Myocyte (in vitro differentiated cells): ENCODE measurements at regions not wholly inside any gene's neighbourhood (a gene's known extent, or its start where the extent isn't known, plus 50 kb on each side); places are given as distances from the start of the nearest gene placed in this dataset.

Experiments used
- DNase-seq: peaks from one replicate; pipeline ENCODE4 v3.0.0-alpha.2; 2012; ENCODE audit warnings: low read depth

GRCh38 chr5:136811551-136811950 is 446.2 kb upstream of the TRPC7 start:
- DNase-seq: peak; percentile 88

- peak; percentile 32 for DNase-seq
Measured at GRCh38 chr5:136811086-136811485, 445.7 kb upstream of the TRPC7 start.

- peak; percentile 89 for DNase-seq
Measured at GRCh38 chr5:136810261-136810801, 445.0 kb upstream of the TRPC7 start.

GRCh38 chr5:136809382-136809781 is 444.0 kb upstream of the TRPC7 start:
- no peak for DNase-seq

- no peak for DNase-seq
Measured at GRCh38 chr5:136808756-136809155, 443.4 kb upstream of the TRPC7 start.

- no peak for DNase-seq
Measured at GRCh38 chr5:136805466-136805865, 440.1 kb upstream of the TRPC7 start.

GRCh38 chr5:136802383-136802782 is 437.0 kb upstream of the TRPC7 start:
- DNase-seq: peak; percentile 59

- DNase-seq: no peak
Measured at GRCh38 chr5:136799806-136800372, 434.5 kb upstream of the TRPC7 start.

- no peak for DNase-seq
Measured at GRCh38 chr5:136793300-136793699, 428.0 kb upstream of the TRPC7 start.

GRCh38 chr5:136781464-136781863 is 416.1 kb upstream of the TRPC7 start:
- no peak for DNase-seq

GRCh38 chr5:136780518-136780917 is 415.2 kb upstream of the TRPC7 start:
- no peak for DNase-seq

- no peak for DNase-seq
Measured at GRCh38 chr5:136776022-136776927, 410.9 kb upstream of the TRPC7 start.

GRCh38 chr5:136772491-136772890 is 407.1 kb upstream of the TRPC7 start:
- peak; percentile 68 for DNase-seq

GRCh38 chr5:136769900-136770684 is 404.7 kb upstream of the TRPC7 start:
- peak; percentile 80 for DNase-seq

- peak; percentile 20 for DNase-seq
Measured at GRCh38 chr5:136769093-136769492, 403.7 kb upstream of the TRPC7 start.

GRCh38 chr5:136768457-136768856 is 403.1 kb upstream of the TRPC7 start:
- DNase-seq: no peak

- DNase-seq: no peak
Measured at GRCh38 chr5:136766456-136766855, 401.1 kb upstream of the TRPC7 start.

GRCh38 chr5:136764601-136765000 is 399.3 kb upstream of the TRPC7 start:
- no peak for DNase-seq

- no peak for DNase-seq
Measured at GRCh38 chr5:136763548-136763947, 398.2 kb upstream of the TRPC7 start.

- no peak for DNase-seq
Measured at GRCh38 chr5:136754216-136754615, 388.9 kb upstream of the TRPC7 start.

- DNase-seq: no peak
Measured at GRCh38 chr5:136750224-136750862, 385.0 kb upstream of the TRPC7 start.
